Uterus (tissue), 3 donors: ENCODE measurements at regions not wholly inside any gene's neighbourhood (a gene's known extent, or its start where the extent isn't known, plus 50 kb on each side); places are given as distances from the start of the nearest gene placed in this dataset.

Experiments
- DNase-seq, 2 donors: peaks; one replicate each; pipeline ENCODE4 v3.0.0-alpha.2; 2019 to 2020
- H3K27ac ChIP-seq, 2 donors: fragments of 200-600 bp; sonication (generic); 1 replicate in 1 of 2; 2 replicates in 1 of 2; pipeline ENCODE4 v1.5.1; 2016 to 2018
- H3K27me3 ChIP-seq, 2 donors: fragments of 200-600 bp; sonication (generic); one replicate each; pipeline ENCODE4 v1.5.1; 2018 to 2019; ENCODE audit warnings: control low read depth in 1 of 2
- H3K36me3 ChIP-seq, 2 donors: fragments of 200-600 bp; sonication (generic); one replicate each; pipeline ENCODE4 v1.5.1; 2019; ENCODE audit warnings: control low read depth in 1 of 2
- H3K4me1 ChIP-seq, 2 donors: fragments of 200-600 bp; sonication (generic); one replicate each; pipeline ENCODE4 v1.5.1; 2018 to 2019; ENCODE audit warnings: control low read depth in 1 of 2
- H3K4me3 ChIP-seq, 2 donors: fragments of 200-600 bp; sonication (generic); 1 replicate in 1 of 2; 2 replicates in 1 of 2; pipeline ENCODE4 v1.5.1; 2018 to 2019; ENCODE audit warnings: mild to moderate bottlenecking in 1 of 2
- H3K9me3 ChIP-seq, 2 donors: fragments of 200-600 bp; sonication (generic); one replicate each; pipeline ENCODE4 v1.5.1; 2019; ENCODE audit warnings: control low read depth in 1 of 2
- CTCF ChIP-seq, 4 experiments: fragments of 200-600 bp in 2 of 4; fragments of 450-650 bp in 2 of 4; sonication (generic) in 2 of 4; IDR thresholded peaks; one replicate each; pipeline ENCODE4 v1.5.1; 2016 to 2019; ENCODE audit warnings: antibody characterized with exemption in 4 of 4, mild to moderate bottlenecking in 2 of 4, moderate library complexity in 1 of 4
- POLR2A ChIP-seq, 2 donors: fragments of 450-650 bp; IDR thresholded peaks; one replicate each; pipeline ENCODE4 v1.6.1; 2016; ENCODE audit warnings: antibody characterized with exemption in 2 of 2, mild to moderate bottlenecking in 1 of 2, moderate library complexity in 1 of 2
- intact Hi-C: fragments of 100-400 bp; cut with DNase I; formaldehyde crosslinking; loops from one replicate; pipeline ENCODE4 v1.15.1; 2023; ENCODE audit warnings: low total_unique reads
- donor health status: DM: yes; HTN: yes; CAD: no.

- Histone ChIP-seq H3K9me3 (no peaks in the 10 kb centered on the region), H3K27me3 (no peaks in the 10 kb centered on the region), H3K4me1 (no peaks in the 10 kb centered on the region), H3K27ac (no peak overlapping the region), H3K36me3 (no peaks in the 10 kb centered on the region), H3K4me3 (no peak overlapping the region)
- intact Hi-C loops: no loop called here
- no peak for DNase-seq
- TF ChIP-seq CTCF (IDR thresholded peaks at IDR 0.05) (no peak), POLR2A (IDR thresholded peaks at IDR 0.05) (no peak)
Observed at GRCh38 chr15:92224843-92225242, 168.8 kb upstream of the ST8SIA2 start.

- intact Hi-C loops: no loop called here
- DNase-seq: no peak
- H3K4me1 ChIP-seq: no peaks in the 10 kb centered on the region
- H3K27me3 ChIP-seq: no peaks in the 10 kb centered on the region
- H3K36me3 ChIP-seq: no peaks in the 10 kb centered on the region
- H3K27ac ChIP-seq: no peak overlapping the region
- H3K4me3 ChIP-seq: no peak overlapping the region
- no peaks in the 10 kb centered on the region for H3K9me3 ChIP-seq
- TF ChIP-seq POLR2A (IDR thresholded peaks at IDR 0.05): no peak
- TF ChIP-seq CTCF (IDR thresholded peaks at IDR 0.05): peak in 1 of 4 experiments; percentile 14
Observed at GRCh38 chr15:92226020-92226612, 167.6 kb upstream of the ST8SIA2 start.

GRCh38 chr15:92228830-92229229 is 164.9 kb upstream of the ST8SIA2 start:
- Histone ChIP-seq H3K36me3 (no peaks in the 10 kb centered on the region), H3K4me1 (no peaks in the 10 kb centered on the region), H3K27ac (no peak overlapping the region), H3K9me3 (no peaks in the 10 kb centered on the region), H3K27me3 (no peaks in the 10 kb centered on the region), H3K4me3 (no peak overlapping the region)
- no peak for DNase-seq
- TF ChIP-seq CTCF (IDR thresholded peaks at IDR 0.05) (no peak), POLR2A (IDR thresholded peaks at IDR 0.05) (no peak)
- intact Hi-C loops: no loop called here

- intact Hi-C loops: no loop called here
- DNase-seq: no peak
- no peaks in the 10 kb centered on the region for H3K36me3 ChIP-seq
- no peak overlapping the region for H3K27ac ChIP-seq
- no peaks in the 10 kb centered on the region for H3K4me1 ChIP-seq
- H3K9me3 ChIP-seq: no peaks in the 10 kb centered on the region
- H3K4me3 ChIP-seq: no peak overlapping the region
- H3K27me3 ChIP-seq: no peaks in the 10 kb centered on the region
- TF ChIP-seq CTCF (IDR thresholded peaks at IDR 0.05) (no peak), POLR2A (IDR thresholded peaks at IDR 0.05) (no peak)
Observed at GRCh38 chr15:92231461-92231860, 162.2 kb upstream of the ST8SIA2 start.

GRCh38 chr15:92232317-92232716 is 161.4 kb upstream of the ST8SIA2 start:
- Histone ChIP-seq H3K4me1 (no peaks in the 10 kb centered on the region), H3K36me3 (no peaks in the 10 kb centered on the region), H3K27me3 (no peaks in the 10 kb centered on the region), H3K27ac (no peak overlapping the region), H3K9me3 (no peaks in the 10 kb centered on the region), H3K4me3 (no peak overlapping the region)
- TF ChIP-seq CTCF (IDR thresholded peaks at IDR 0.05) (no peak), POLR2A (IDR thresholded peaks at IDR 0.05) (no peak)
- intact Hi-C loops: no loop called here
- DNase-seq: no peak
